ENCODE measurements at regions not wholly inside any gene's neighbourhood (a gene's known extent, or its start where the extent isn't known, plus 50 kb on each side); places are given as distances from the start of the nearest gene placed in this dataset.

GRCh38 chr3:124206225-124207055 lies 214.5 kb upstream of the ROPN1 start:
- no peak for DNase-seq (ENCODE audit: extremely low spot score)
- TF ChIP-seq CTCF (IDR thresholded peaks at IDR 0.05; ENCODE audit: control extremely low read depth, extremely low read depth, low read depth, missing control alignments): no peak
- ChIA-PET POLR2A (no interaction called here), CTCF (interaction anchor here (2.1 to 2.8 kb wide), 2 partner anchors 17 to 27 kb away, joined by 7 read pairs; no protein-coding TSS in a partner anchor)

- ChIA-PET CTCF (interaction anchor here (1.3 to 2.8 kb wide), 6 partner anchors 18 to 34 kb away, joined by 3 to 7 read pairs (median 4); no protein-coding TSS in a partner anchor), POLR2A (no interaction called here)
- TF ChIP-seq CTCF (IDR thresholded peaks at IDR 0.05; ENCODE audit: control extremely low read depth, extremely low read depth, low read depth, missing control alignments): no peak
- DNase-seq (ENCODE audit: extremely low spot score): no peak
These were observed 215.2 kb upstream of the ROPN1 start for GRCh38 chr3:124207077-124207476.

GRCh38 chr3:124207873-124208485 lies 216.1 kb upstream of the ROPN1 start:
- peak; percentile 32 for DNase-seq (ENCODE audit: extremely low spot score)
- no peak for TF ChIP-seq CTCF (IDR thresholded peaks at IDR 0.05; ENCODE audit: control extremely low read depth, extremely low read depth, low read depth, missing control alignments)
- POLR2A ChIA-PET: no interaction called here
- CTCF ChIA-PET: interaction anchor here (1.1 to 2.8 kb wide), 9 partner anchors 15 to 191 kb away, joined by 3 to 7 read pairs (median 3); no protein-coding TSS in a partner anchor

GRCh38 chr3:124209426-124209825 lies 217.5 kb upstream of the ROPN1 start:
- ChIA-PET POLR2A (no interaction called here), CTCF (interaction anchor here (2.8 kb wide), 1 partner anchor 20 kb away, joined by 7 read pairs; no protein-coding TSS in a partner anchor)
- DNase-seq (ENCODE audit: extremely low spot score): no peak
- TF ChIP-seq CTCF (IDR thresholded peaks at IDR 0.05; ENCODE audit: control extremely low read depth, extremely low read depth, low read depth, missing control alignments): no peak

GRCh38 chr3:124210899-124211298 lies 219.0 kb upstream of the ROPN1 start:
- CTCF ChIA-PET: interaction anchor here (1.0 kb wide), 1 partner anchor 13 kb away, joined by 3 read pairs; no protein-coding TSS in a partner anchor
- no peak for TF ChIP-seq CTCF (IDR thresholded peaks at IDR 0.05; ENCODE audit: control extremely low read depth, extremely low read depth, low read depth, missing control alignments)
- POLR2A ChIA-PET: no interaction called here
- no peak for DNase-seq (ENCODE audit: extremely low spot score)

GRCh38 chr3:124213641-124214040 lies 221.7 kb upstream of the ROPN1 start:
- POLR2A ChIA-PET: no interaction called here

More at GRCh38 chr3:124213641-124214040, 221.7 kb upstream of the ROPN1 start:
- DNase-seq (ENCODE audit: extremely low spot score): no peak
- CTCF ChIA-PET: interaction anchor here (1.0 to 1.5 kb wide), 2 partner anchors 19 to 33 kb away, joined by 3 read pairs; no protein-coding TSS in a partner anchor
- TF ChIP-seq CTCF (IDR thresholded peaks at IDR 0.05; ENCODE audit: control extremely low read depth, extremely low read depth, low read depth, missing control alignments): no peak

Measured in GM10248 (cell line).